Glutamatergic neuron (in vitro differentiated cells): ENCODE measurements at regions not wholly inside any gene's neighbourhood (a gene's known extent, or its start where the extent isn't known, plus 50 kb on each side); places are given as distances from the start of the nearest gene placed in this dataset.

ENCODE experiments used
- DNase-seq: peaks from one replicate; pipeline ENCODE4 v3.0.0; 2022
- H3K27ac Mint-ChIP-seq: one replicate; pipeline ENCODE4 v1.8.0; 2020; ENCODE audit warnings: mild to moderate bottlenecking, mixed read lengths, inconsistent platforms; ENCODE audit not compliant: unreplicated experiment
- H3K27me3 Mint-ChIP-seq: one replicate; pipeline ENCODE4 v1.8.0; 2020; ENCODE audit warnings: mild to moderate bottlenecking, moderate library complexity, mixed read lengths, inconsistent platforms; ENCODE audit not compliant: unreplicated experiment
- H3K36me3 Mint-ChIP-seq: one replicate; pipeline ENCODE4 v1.8.0; 2020; ENCODE audit warnings: mild to moderate bottlenecking, mixed read lengths, inconsistent platforms; ENCODE audit not compliant: unreplicated experiment
- H3K4me1 Mint-ChIP-seq: one replicate; pipeline ENCODE4 v1.8.0; 2020; ENCODE audit warnings: mild to moderate bottlenecking, low read depth, mixed read lengths, inconsistent platforms; ENCODE audit not compliant: unreplicated experiment
- H3K4me3 Mint-ChIP-seq: one replicate; pipeline ENCODE4 v1.8.0; 2020; ENCODE audit warnings: mild to moderate bottlenecking, mixed read lengths, inconsistent platforms; ENCODE audit not compliant: unreplicated experiment
- H3K9me3 Mint-ChIP-seq: one replicate; pipeline ENCODE4 v1.8.0; 2020; ENCODE audit warnings: mild to moderate bottlenecking, moderate library complexity, mixed read lengths, inconsistent platforms; ENCODE audit not compliant: unreplicated experiment
- TF ChIP-seq, protein P1 (sequence below): fragments of 200-600 bp; sonication (generic); IDR thresholded peaks from one replicate; pipeline ENCODE4 v1.5.0; 2021; ENCODE audit not compliant: partially characterized antibody, unreplicated experiment

DNA sequence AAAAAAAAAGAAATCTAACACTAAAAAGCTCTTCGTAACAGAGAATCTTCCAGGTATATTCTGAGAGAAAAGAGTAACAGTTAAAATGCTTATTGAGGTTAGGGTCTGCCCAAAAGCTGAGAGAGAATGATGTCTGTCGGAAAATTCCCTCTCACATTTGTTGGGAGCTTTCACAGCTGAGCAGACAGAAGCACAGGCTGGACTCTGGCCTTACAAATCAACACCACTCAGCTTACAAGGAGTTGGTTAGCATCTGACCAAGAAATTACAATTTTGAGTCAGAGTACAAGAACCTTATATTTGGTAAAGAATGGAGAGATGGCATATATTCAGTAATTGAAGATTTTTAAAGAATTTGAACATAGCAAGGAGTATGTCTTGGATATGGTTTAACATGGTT is 1561.0 kb upstream of the RAG2 start:
- TF ChIP-seq, protein P1, sequence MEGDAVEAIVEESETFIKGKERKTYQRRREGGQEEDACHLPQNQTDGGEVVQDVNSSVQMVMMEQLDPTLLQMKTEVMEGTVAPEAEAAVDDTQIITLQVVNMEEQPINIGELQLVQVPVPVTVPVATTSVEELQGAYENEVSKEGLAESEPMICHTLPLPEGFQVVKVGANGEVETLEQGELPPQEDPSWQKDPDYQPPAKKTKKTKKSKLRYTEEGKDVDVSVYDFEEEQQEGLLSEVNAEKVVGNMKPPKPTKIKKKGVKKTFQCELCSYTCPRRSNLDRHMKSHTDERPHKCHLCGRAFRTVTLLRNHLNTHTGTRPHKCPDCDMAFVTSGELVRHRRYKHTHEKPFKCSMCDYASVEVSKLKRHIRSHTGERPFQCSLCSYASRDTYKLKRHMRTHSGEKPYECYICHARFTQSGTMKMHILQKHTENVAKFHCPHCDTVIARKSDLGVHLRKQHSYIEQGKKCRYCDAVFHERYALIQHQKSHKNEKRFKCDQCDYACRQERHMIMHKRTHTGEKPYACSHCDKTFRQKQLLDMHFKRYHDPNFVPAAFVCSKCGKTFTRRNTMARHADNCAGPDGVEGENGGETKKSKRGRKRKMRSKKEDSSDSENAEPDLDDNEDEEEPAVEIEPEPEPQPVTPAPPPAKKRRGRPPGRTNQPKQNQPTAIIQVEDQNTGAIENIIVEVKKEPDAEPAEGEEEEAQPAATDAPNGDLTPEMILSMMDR = no peak
- Mint-ChIP-seq H3K4me1 (no peaks in the 10 kb centered on the region), H3K4me3 (no peak overlapping the region), H3K27ac (no peak overlapping the region), H3K27me3 (no peaks in the 10 kb centered on the region), H3K36me3 (no peaks in the 10 kb centered on the region), H3K9me3 (no peaks in the 10 kb centered on the region)
- no peak for DNase-seq

DNA sequence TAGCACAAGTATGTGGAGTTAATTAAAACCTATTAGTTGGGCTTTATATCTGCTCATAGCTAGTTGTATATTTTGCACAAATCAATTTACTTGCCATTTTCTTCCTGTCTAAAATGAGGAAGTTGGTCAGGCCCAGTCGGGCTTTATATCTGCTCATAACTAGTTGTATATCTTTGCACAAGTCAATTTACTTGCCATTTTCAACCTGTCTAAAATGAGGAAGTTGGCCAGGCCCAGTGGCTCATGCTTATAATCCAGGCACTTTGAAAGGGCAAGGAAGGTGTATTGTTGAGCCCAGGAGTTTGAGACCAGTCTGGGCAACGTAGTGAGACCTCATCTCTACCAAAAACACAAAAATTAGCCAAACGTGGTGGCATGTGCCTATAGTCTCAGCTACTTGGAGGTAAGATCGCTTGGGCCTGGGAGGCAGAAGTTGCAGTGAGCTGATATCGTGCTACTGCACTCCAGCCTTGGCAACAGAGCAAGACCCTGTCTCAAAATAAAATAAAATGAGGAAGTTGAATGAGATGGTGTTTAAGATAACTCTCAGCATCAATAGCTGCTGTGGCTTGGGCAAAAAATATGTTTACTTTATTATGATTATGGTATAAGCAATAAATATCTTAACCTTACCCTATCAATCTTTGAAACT is 1558.6 kb upstream of the RAG2 start:
- no peak for DNase-seq
- H3K4me3 Mint-ChIP-seq = no peak overlapping the region
- H3K36me3 Mint-ChIP-seq = no peaks in the 10 kb centered on the region
- TF ChIP-seq, protein P1 = no peak
- H3K4me1 Mint-ChIP-seq = peaks cover 3% of the 10 kb centered on the region
- no peaks in the 10 kb centered on the region for H3K9me3 Mint-ChIP-seq
- no peaks in the 10 kb centered on the region for H3K27me3 Mint-ChIP-seq
- H3K27ac Mint-ChIP-seq = no peak overlapping the region

DNA sequence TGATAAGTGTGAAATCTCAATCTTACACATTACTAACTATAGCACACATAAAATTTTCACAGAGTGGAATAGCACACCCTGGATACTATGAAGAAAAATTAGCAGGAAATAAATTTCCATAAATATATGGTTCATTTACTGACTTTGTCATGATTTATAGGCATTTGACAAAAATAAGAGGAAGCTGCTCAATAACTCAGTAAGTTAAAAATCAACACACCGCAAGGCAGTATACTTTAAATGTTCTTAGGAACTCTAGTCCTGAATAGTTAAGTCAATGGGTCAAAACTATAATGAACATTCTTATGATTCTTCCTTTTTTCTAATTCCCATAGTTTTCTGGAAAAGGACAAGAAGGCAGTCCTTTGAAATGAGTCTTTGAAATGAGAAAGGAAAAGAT is 1557.8 kb upstream of the RAG2 start:
- Mint-ChIP-seq H3K4me3 (no peak overlapping the region), H3K27ac (no peak overlapping the region), H3K4me1 (peaks cover 6% of the 10 kb centered on the region), H3K27me3 (no peaks in the 10 kb centered on the region), H3K36me3 (no peaks in the 10 kb centered on the region), H3K9me3 (peaks cover 2% of the 10 kb centered on the region)
- TF ChIP-seq, protein P1 = no peak
- DNase-seq = no peak

DNA sequence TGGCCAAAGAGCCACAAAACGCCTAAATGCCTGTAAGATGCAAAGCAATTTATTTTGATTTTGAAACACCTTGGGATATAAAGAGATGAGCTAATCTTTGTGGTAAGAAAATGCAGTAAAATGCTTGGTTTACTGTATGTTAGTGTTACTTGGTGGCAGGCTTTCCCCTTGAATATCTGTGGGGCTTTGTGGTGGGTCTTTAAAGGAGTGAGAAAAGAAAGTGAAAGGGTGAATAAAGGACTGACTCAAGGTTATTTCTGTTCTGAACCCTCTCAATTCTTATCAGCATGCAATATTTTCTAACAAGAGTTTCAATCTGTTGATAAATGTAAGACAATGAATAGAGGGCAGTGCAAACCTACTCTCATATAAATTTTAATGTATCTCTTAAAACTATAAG is 1555.9 kb upstream of the RAG2 start:
- no peak overlapping the region for H3K4me3 Mint-ChIP-seq

DNA sequence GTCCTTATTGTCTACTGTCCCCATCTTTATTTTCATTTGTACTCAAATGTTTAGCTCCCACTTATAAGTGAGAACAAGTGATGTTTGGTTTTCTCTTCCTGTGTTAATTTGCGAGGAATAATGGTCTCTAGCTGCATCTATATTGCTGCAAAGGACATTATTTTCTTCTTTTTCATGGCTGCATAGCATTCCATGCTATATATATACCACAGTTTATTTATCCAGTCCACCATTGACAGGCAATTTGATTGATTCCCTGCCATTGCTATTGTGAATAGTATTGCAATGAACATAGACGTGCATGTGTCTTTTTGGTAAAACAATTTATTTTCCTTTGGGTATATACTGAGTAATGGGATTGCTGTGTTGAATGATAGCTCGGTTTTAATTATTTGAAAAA is 1545.8 kb upstream of the RAG2 start:
- Mint-ChIP-seq H3K36me3 (peaks cover 5% of the 10 kb centered on the region), H3K9me3 (no peaks in the 10 kb centered on the region), H3K4me3 (no peak overlapping the region), H3K4me1 (no peaks in the 10 kb centered on the region), H3K27ac (no peak overlapping the region), H3K27me3 (peaks cover 2% of the 10 kb centered on the region)
- DNase-seq = no peak
- TF ChIP-seq, protein P1 = no peak

More for the DNA sequence above, 1555.9 kb upstream of the RAG2 start:
- no peak overlapping the region for H3K27ac Mint-ChIP-seq
- H3K27me3 Mint-ChIP-seq = no peaks in the 10 kb centered on the region
- DNase-seq = no peak
- H3K9me3 Mint-ChIP-seq = peaks cover 2% of the 10 kb centered on the region
- H3K4me1 Mint-ChIP-seq = peaks cover 11% of the 10 kb centered on the region
- no peaks in the 10 kb centered on the region for H3K36me3 Mint-ChIP-seq
- TF ChIP-seq, protein P1 = no peak
